DND-41 (cell line): ENCODE measurements at regions not wholly inside any gene's neighbourhood (a gene's known extent, or its start where the extent isn't known, plus 50 kb on each side); places are given as distances from the start of the nearest gene placed in this dataset.

Experiments used
- ATAC-seq: fragments of 200-7000 bp; cut with Tn5 transposase; 3 replicates; pipeline ENCODE4 v1.9.1; 2021; ENCODE audit warnings: low read depth; ENCODE audit not compliant: insufficient read depth
- DNase-seq: peaks from one replicate; pipeline ENCODE4 v3.0.0-alpha.2; 2020
- H2AFZ ChIP-seq: 2 replicates; pipeline ENCODE4 v1.6.0; 2012; ENCODE audit warnings: low read depth, low read length
- H3K27ac ChIP-seq: 2 replicates; pipeline ENCODE4 v1.5.1; 2012; ENCODE audit warnings: low read length, inconsistent platforms
- H3K27me3 ChIP-seq: fragments of 200-600 bp; sonication (generic); 2 replicates; pipeline ENCODE4 v1.6.0; 2012; ENCODE audit warnings: low read length, mild to moderate bottlenecking, inconsistent platforms; ENCODE audit not compliant: insufficient read depth, poor library complexity
- H3K36me3 ChIP-seq: 2 replicates; pipeline ENCODE4 v1.5.1; 2012; ENCODE audit warnings: low read length, inconsistent platforms; ENCODE audit not compliant: insufficient read depth
- H3K4me1 ChIP-seq: 2 replicates; pipeline ENCODE4 v1.5.1; 2012; ENCODE audit warnings: mild to moderate bottlenecking, low read length; ENCODE audit not compliant: insufficient read depth
- H3K4me2 ChIP-seq: 2 replicates; pipeline ENCODE4 v1.6.0; 2012; ENCODE audit warnings: mild to moderate bottlenecking, moderate library complexity, low read length, inconsistent platforms; ENCODE audit not compliant: insufficient read depth
- H3K4me3 ChIP-seq, 2 experiments: fragments of 200-600 bp in 1 of 2; shearing (Covaris generic) in 1 of 2; 2 replicates each; pipeline ENCODE4 v1.5.1; 2012 to 2016; ENCODE audit warnings: inconsistent platforms in 2 of 2, low read length in 2 of 2, mild to moderate bottlenecking in 2 of 2, low read depth in 1 of 2, moderate library complexity in 1 of 2
- H3K79me2 ChIP-seq: 2 replicates; pipeline ENCODE4 v1.6.0; 2012; ENCODE audit warnings: low read length, inconsistent platforms; ENCODE audit not compliant: insufficient read depth
- H3K9ac ChIP-seq: 2 replicates; pipeline ENCODE4 v1.6.0; 2012; ENCODE audit warnings: low read depth, mild to moderate bottlenecking, inconsistent platforms, low read length, moderate library complexity
- H3K9me3 ChIP-seq: 2 replicates; pipeline ENCODE4 v1.5.1; 2012; ENCODE audit warnings: low read length, moderate library complexity, mild to moderate bottlenecking, inconsistent platforms; ENCODE audit not compliant: insufficient read depth, severe bottlenecking
- H4K20me1 ChIP-seq: 2 replicates; pipeline ENCODE4 v1.6.0; 2012; ENCODE audit warnings: low read length; ENCODE audit not compliant: insufficient read depth
- CTCF ChIP-seq: IDR thresholded peaks from 2 replicates; pipeline ENCODE4 v1.5.1; 2012; ENCODE audit warnings: borderline replicate concordance, low read length, moderate library complexity, mild to moderate bottlenecking; ENCODE audit not compliant: poor library complexity, severe bottlenecking; ENCODE audit errors: extremely low read depth
- EZH2 ChIP-seq: IDR thresholded peaks from 3 replicates; pipeline ENCODE4 v1.6.1; 2012; ENCODE audit warnings: borderline replicate concordance, low read depth, mild to moderate bottlenecking, moderate library complexity, low read length, inconsistent platforms; ENCODE audit not compliant: severe bottlenecking

- no peak overlapping the region for H3K27ac ChIP-seq
- H3K4me1 ChIP-seq = peaks cover 35% of the 10 kb centered on the region
- H3K9ac ChIP-seq = no peak overlapping the region
- no peaks in the 10 kb centered on the region for H4K20me1 ChIP-seq
- ATAC-seq (no peak), DNase-seq (no peak)
- H3K27me3 ChIP-seq = no peaks in the 10 kb centered on the region
- H3K4me2 ChIP-seq = no peak overlapping the region
- H2AFZ ChIP-seq = no peak overlapping the region
- H3K4me3 ChIP-seq = no peak overlapping the region
- H3K9me3 ChIP-seq = no peaks in the 10 kb centered on the region
- no peaks in the 10 kb centered on the region for H3K36me3 ChIP-seq
- H3K79me2 ChIP-seq = no peaks in the 10 kb centered on the region
- TF ChIP-seq EZH2 (no peak), CTCF (no peak)
Observed at GRCh38 chr7:159207951-159208350, 63.3 kb upstream of the VIPR2 start.

GRCh38 chr7:159207393-159207792 is 62.7 kb upstream of the VIPR2 start:
- no peaks in the 10 kb centered on the region for H3K27me3 ChIP-seq
- no peaks in the 10 kb centered on the region for H4K20me1 ChIP-seq
- H3K79me2 ChIP-seq = no peaks in the 10 kb centered on the region
- H3K27ac ChIP-seq = no peak overlapping the region
- TF ChIP-seq EZH2 (no peak), CTCF (no peak)
- no peak overlapping the region for H3K4me3 ChIP-seq
- no peak overlapping the region for H3K9ac ChIP-seq
- DNase-seq (no peak), ATAC-seq (no peak)
- H3K4me2 ChIP-seq = no peak overlapping the region
- no peak overlapping the region for H2AFZ ChIP-seq
- no peaks in the 10 kb centered on the region for H3K36me3 ChIP-seq
- H3K9me3 ChIP-seq = no peaks in the 10 kb centered on the region
- peaks cover 35% of the 10 kb centered on the region for H3K4me1 ChIP-seq

GRCh38 chr7:159205833-159206232 is 61.2 kb upstream of the VIPR2 start:
- ATAC-seq = no peak

More at GRCh38 chr7:159205833-159206232, 61.2 kb upstream of the VIPR2 start:
- Histone ChIP-seq H3K9ac (no peak overlapping the region), H3K27me3 (no peaks in the 10 kb centered on the region), H2AFZ (no peak overlapping the region), H4K20me1 (no peaks in the 10 kb centered on the region), H3K9me3 (no peaks in the 10 kb centered on the region), H3K79me2 (no peaks in the 10 kb centered on the region), H3K4me3 (no peak overlapping the region), H3K4me2 (no peak overlapping the region), H3K27ac (no peak overlapping the region), H3K4me1 (peaks cover 35% of the 10 kb centered on the region), H3K36me3 (no peaks in the 10 kb centered on the region)
- DNase-seq = no peak
- no peak for TF ChIP-seq EZH2
- TF ChIP-seq CTCF = no peak
